K562 (cell line): ENCODE measurements at regions not wholly inside any gene's neighbourhood (a gene's known extent, or its start where the extent isn't known, plus 50 kb on each side); places are given as distances from the start of the nearest gene placed in this dataset.

ENCODE experiments used
- ATAC-seq: fragments of 200-7000 bp; cut with Tn5 transposase; 3 replicates; pipeline ENCODE4 v1.9.1; 2020; ENCODE audit warnings: moderate library complexity
- BruUV-seq: library from RNA; stranded (reverse); fragments of 400-500 nt; replicated peaks from 2 replicates; lab custom pipeline; 2021; lab: Mats Ljungman, UMichigan
- CTCF ChIA-PET: fragments of 300-600 bp; formaldehyde crosslinking; extraction: SDS; loops from one replicate; lab custom pipeline; 2021; ENCODE audit warnings: low intra/inter-chr PET ratio; lab: Yijun Ruan, JAX
- POLR2A ChIA-PET: fragments of 300-600, 350-650 bp; sonication (Branson Sonifier 250); formaldehyde crosslinking; extraction: SDS; loops from one replicate; lab custom pipeline; 2021; ENCODE audit warnings: antibody characterized with exemption, inconsistent platforms; lab: Yijun Ruan, JAX
- DNase-seq, 4 experiments: peaks; one replicate each; pipeline versions ENCODE4 v3.0.0 to v3.0.0-alpha.2; 2011 to 2018; ENCODE audit warnings: low spot score in 3 of 4, mixed read lengths in 3 of 4; ENCODE audit errors: extremely low read depth in 1 of 4
- FAIRE-seq: peaks from 2 replicates; lab custom pipeline; 2011; peaks lifted over from hg19 to GRCh38; lab: Jason Lieb, UNC
- H2AFZ ChIP-seq: 2 replicates; pipeline ENCODE4 v1.6.0; 2011; ENCODE audit warnings: low read depth, low read length, control low read depth, inconsistent platforms
- H3K27ac ChIP-seq: fragments of 200-600 bp; 3 replicates; pipeline ENCODE4 v1.8.0; 2011; ENCODE audit warnings: low read depth, mild to moderate bottlenecking, control low read depth, inconsistent platforms, low read length, moderate library complexity, mixed read lengths; ENCODE audit errors: extremely low read depth
- H3K27me3 ChIP-seq, 2 experiments: fragments of 300-600 bp in 1 of 2; 2 replicates in 1 of 2; 3 replicates in 1 of 2; pipeline versions ENCODE4 v1.6.0 to v1.8.0; 2011; ENCODE audit warnings: inconsistent platforms in 2 of 2, low read length in 2 of 2, mild to moderate bottlenecking in 1 of 2, mixed read lengths in 1 of 2, moderate library complexity in 1 of 2; ENCODE audit not compliant: control insufficient read depth in 2 of 2, insufficient read depth in 2 of 2
- H3K36me3 ChIP-seq: fragments of 300-600 bp; 3 replicates; pipeline ENCODE4 v1.8.0; 2011; ENCODE audit warnings: mild to moderate bottlenecking, low read length, inconsistent platforms; ENCODE audit not compliant: control insufficient read depth, insufficient read depth
- H3K4me1 ChIP-seq, 2 experiments: fragments of 200-600 bp in 1 of 2; replicated peaks in 1 of 2; 2 replicates in 1 of 2; 3 replicates in 1 of 2; pipeline versions ENCODE4 v1.5.1 to v1.8.0; 2011; ENCODE audit warnings: inconsistent platforms in 2 of 2, low read length in 2 of 2, mild to moderate bottlenecking in 1 of 2, mixed read lengths in 1 of 2, moderate library complexity in 1 of 2; ENCODE audit not compliant: control insufficient read depth in 2 of 2, insufficient read depth in 2 of 2
- H3K4me2 ChIP-seq: 2 replicates; pipeline ENCODE4 v1.6.1; 2011; ENCODE audit warnings: low read length, control low read depth, inconsistent platforms, mixed read lengths; ENCODE audit not compliant: insufficient read depth
- H3K4me3 ChIP-seq: fragments of 200-600 bp; sonication (generic), shearing (Covaris generic); 2 replicates; pipeline ENCODE4 v1.5.1; 2016; ENCODE audit warnings: control low read depth, inconsistent platforms
- H3K79me2 ChIP-seq: fragments of 200-600 bp; 3 replicates; pipeline ENCODE4 v1.8.0; 2011; ENCODE audit warnings: low read length, inconsistent platforms; ENCODE audit not compliant: control insufficient read depth, insufficient read depth
- H3K9ac ChIP-seq, 2 experiments: 2 replicates each; pipeline versions ENCODE4 v1.6.0 to v1.6.1; 2011; ENCODE audit warnings: low read depth in 2 of 2, low read length in 2 of 2, control low read depth in 1 of 2, inconsistent platforms in 1 of 2, mild to moderate bottlenecking in 1 of 2, mixed read lengths in 1 of 2; ENCODE audit not compliant: insufficient read depth in 1 of 2
- H3K9me1 ChIP-seq: one replicate; pipeline ENCODE4 v1.6.0; 2011; ENCODE audit warnings: inconsistent platforms, mild to moderate bottlenecking, low read length, moderate library complexity; ENCODE audit not compliant: control insufficient read depth, insufficient read depth
- H3K9me3 ChIP-seq: replicated peaks from 2 replicates; pipeline ENCODE4 v1.5.1; 2011; ENCODE audit warnings: low read depth, low read length, inconsistent platforms; ENCODE audit not compliant: control insufficient read depth, insufficient read depth
- H4K20me1 ChIP-seq: replicated peaks from 2 replicates; pipeline ENCODE4 v1.6.1; 2011; ENCODE audit warnings: low read length, inconsistent platforms, mixed read lengths; ENCODE audit not compliant: control insufficient read depth, insufficient read depth
- ADNP ChIP-seq: fragments of 200-800 bp; sonication (Bioruptor generic); IDR thresholded peaks from 2 replicates; pipeline ENCODE4 v1.6.1; 2016; ENCODE audit warnings: missing genetic modification characterization, missing compliant biosample characterization
- HMG20B ChIP-seq: fragments of 250-450 bp; sonication (Bioruptor Pico); IDR thresholded peaks from 2 replicates; pipeline ENCODE4 v1.5.0; 2021; ENCODE audit warnings: mild to moderate bottlenecking
- MCM7 ChIP-seq, 2 experiments: fragments of 450-650 bp; IDR thresholded peaks; 2 replicates each; pipeline ENCODE4 v1.6.1; 2016 to 2018
- MLLT1 ChIP-seq, 2 experiments: fragments of 450-650 bp; IDR thresholded peaks; 2 replicates each; pipeline ENCODE4 v1.6.1; 2016
- NKRF ChIP-seq: fragments of 450-650 bp; IDR thresholded peaks from 2 replicates; pipeline ENCODE4 v1.6.1; 2016; ENCODE audit warnings: borderline replicate concordance
- PTTG1 ChIP-seq: fragments of 450-650 bp; IDR thresholded peaks from 2 replicates; pipeline ENCODE4 v1.6.1; 2016; ENCODE audit warnings: low read depth, mild to moderate bottlenecking, missing genetic modification characterization, missing compliant biosample characterization
- STAT6 ChIP-seq: sonication (generic); formaldehyde crosslinking; IDR thresholded peaks from 2 replicates; pipeline ENCODE4 v1.8.1; 2023; ENCODE audit warnings: mild to moderate bottlenecking, missing genetic modification reagents
- WGBS: fragments of 100-300 bp; shearing (Covaris generic); methylation state at CpG from one replicate; pipeline ENCODE4 v1.1.6; 2016; ENCODE audit warnings: low coverage, mixed read lengths; ENCODE audit not compliant: insufficient coverage; ENCODE audit errors: missing lambda C conversion rate; 5-methylcytosine and 5-hydroxymethylcytosine counted together
- in situ Hi-C: fragments of 300-500 bp; cut with MboI; formaldehyde crosslinking; loops from 4 replicates; pipeline ENCODE4 v1.15.0; 2018; ENCODE audit warnings: inconsistent platforms, mixed read lengths
- intact Hi-C: fragments of 100-400 bp; cut with micrococcal nuclease; formaldehyde crosslinking; loops from 2 replicates; pipeline ENCODE4 v1.14.2; 2022
- TF ChIP-seq, protein P1 (sequence below): sonication (generic); formaldehyde crosslinking; IDR thresholded peaks from 2 replicates; pipeline ENCODE4 v1.8.1; 2022; ENCODE audit warnings: missing genetic modification reagents

DNA sequence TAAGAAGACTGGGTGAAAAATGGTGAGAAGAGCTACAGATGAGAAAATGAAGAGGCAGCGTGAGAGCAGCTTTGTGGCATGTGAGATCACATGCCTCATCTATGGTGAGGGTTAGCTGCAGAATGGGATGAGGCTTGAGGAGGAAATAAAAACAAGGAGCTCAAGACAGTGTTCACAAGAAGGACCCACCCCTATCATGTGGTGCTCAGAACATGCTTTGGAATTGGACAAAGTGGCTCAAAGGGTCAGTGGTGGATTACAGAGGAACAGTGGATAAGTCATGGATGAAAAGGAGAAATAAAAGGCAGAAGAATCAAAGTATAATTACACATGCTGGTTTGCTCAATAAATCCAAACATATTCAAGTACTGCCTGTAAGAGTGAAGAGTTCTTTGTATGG is 126.9 kb upstream of the UST start:
- H3K9me1 ChIP-seq, result no peaks in the 10 kb centered on the region
- in situ Hi-C loops (no loop called here), intact Hi-C loops (no loop called here)
- H3K4me2 ChIP-seq, result no peak overlapping the region
- DNase-seq (no peak), FAIRE-seq (no peak), ATAC-seq (no peak)
- H3K36me3 ChIP-seq, result no peaks in the 10 kb centered on the region
- H3K9me3 ChIP-seq, result no peaks in the 10 kb centered on the region
- H3K27me3 ChIP-seq, result no peaks in the 10 kb centered on the region; a peak in 2 of 5 replicates
- H3K9ac ChIP-seq, result no peak overlapping the region
- H3K4me3 ChIP-seq, result no peak overlapping the region
- H3K4me1 ChIP-seq, result no peaks in the 10 kb centered on the region
- H2AFZ ChIP-seq, result no peak overlapping the region
- POLR2A ChIA-PET, result no interaction called here
- WGBS, result 0% methylated on average over 1 of the region's 1 CpG
- H3K27ac ChIP-seq, result no peak overlapping the region
- no peaks in the 10 kb centered on the region for H3K79me2 ChIP-seq
- H4K20me1 ChIP-seq, result no peaks in the 10 kb centered on the region
- TF ChIP-seq PTTG1 (tag), result no peak
- no peak for TF ChIP-seq MCM7 (IDR thresholded peaks at IDR 0.05)
- no peak for TF ChIP-seq MLLT1 (IDR thresholded peaks at IDR 0.05)
- no peak for TF ChIP-seq HMG20B (CRISPR knock-in tag)
- CTCF ChIA-PET, result no interaction called here
- no TSS peak for BruUV-seq

- Histone ChIP-seq H4K20me1 (no peaks in the 10 kb centered on the region), H3K9ac (no peak overlapping the region), H2AFZ (no peak overlapping the region), H3K36me3 (no peaks in the 10 kb centered on the region), H3K27me3 (no peaks in the 10 kb centered on the region; a peak in 2 of 5 replicates), H3K4me3 (no peak overlapping the region), H3K9me3 (no peaks in the 10 kb centered on the region), H3K4me1 (no peaks in the 10 kb centered on the region), H3K79me2 (no peaks in the 10 kb centered on the region), H3K9me1 (no peaks in the 10 kb centered on the region), H3K27ac (no peak overlapping the region), H3K4me2 (no peak overlapping the region)
- ChIA-PET CTCF (no interaction called here), POLR2A (no interaction called here)
- ATAC-seq, result no peak
- FAIRE-seq, result no peak
- intact Hi-C loops (no loop called here), in situ Hi-C loops (no loop called here)
- WGBS, result 4% methylated on average over 5 of the region's 5 CpGs
- BruUV-seq, result no TSS peak
- DNase-seq, result no peak
- no peak for TF ChIP-seq STAT6 (CRISPR knock-in tag)
- TF ChIP-seq, protein P1, sequence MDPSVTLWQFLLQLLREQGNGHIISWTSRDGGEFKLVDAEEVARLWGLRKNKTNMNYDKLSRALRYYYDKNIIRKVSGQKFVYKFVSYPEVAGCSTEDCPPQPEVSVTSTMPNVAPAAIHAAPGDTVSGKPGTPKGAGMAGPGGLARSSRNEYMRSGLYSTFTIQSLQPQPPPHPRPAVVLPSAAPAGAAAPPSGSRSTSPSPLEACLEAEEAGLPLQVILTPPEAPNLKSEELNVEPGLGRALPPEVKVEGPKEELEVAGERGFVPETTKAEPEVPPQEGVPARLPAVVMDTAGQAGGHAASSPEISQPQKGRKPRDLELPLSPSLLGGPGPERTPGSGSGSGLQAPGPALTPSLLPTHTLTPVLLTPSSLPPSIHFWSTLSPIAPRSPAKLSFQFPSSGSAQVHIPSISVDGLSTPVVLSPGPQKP (CRISPR knock-in tag), result no peak
- no peak for TF ChIP-seq ADNP
- no peak for TF ChIP-seq NKRF
These were observed 126.1 kb upstream of the UST start for GRCh38 chr6:148620579-148621298.
